ENCODE measurements at regions not wholly inside any gene's neighbourhood (a gene's known extent, or its start where the extent isn't known, plus 50 kb on each side); places are given as distances from the start of the nearest gene placed in this dataset.
A peak's percentile ranks its signal among the peaks of the same experiment; 100 is the strongest.

- TF ChIP-seq ZNF703 (CRISPR knock-in tag; IDR thresholded peaks at IDR 0.05; ENCODE audit: borderline replicate concordance) (peak; percentile 23; the same call in 1 of the 2 replicates), MED1 (CRISPR knock-in tag; IDR thresholded peaks at IDR 0.05) (peak; percentile 98), NFKBIZ (CRISPR knock-in tag; IDR thresholded peaks at IDR 0.05) (0 out of 2 replicates have a peak, but pooled peaks have one; percentile 66), ZNF335 (CRISPR knock-in tag; IDR thresholded peaks at IDR 0.05) (peak; percentile 74; the same call in 1 of the 2 replicates), CBFB (CRISPR knock-in tag; IDR thresholded peaks at IDR 0.05) (peak; percentile 73; the same call in 1 of the 2 replicates), ATF1 (CRISPR knock-in tag; IDR thresholded peaks at IDR 0.05) (peak; percentile 80), GATA4 (IDR thresholded peaks at IDR 0.05; ENCODE audit: borderline replicate concordance, low read depth) (peak; percentile 92), MIER2 (CRISPR knock-in tag; IDR thresholded peaks at IDR 0.05) (peak; percentile 77; the same call in 1 of the 2 replicates), ZNF619 (CRISPR knock-in tag; IDR thresholded peaks at IDR 0.05) (0 out of 2 replicates have a peak, but pooled peaks have one; percentile 43), SNAPC4 (CRISPR knock-in tag; IDR thresholded peaks at IDR 0.05) (0 out of 2 replicates have a peak, but pooled peaks have one; percentile 61), THAP7 (CRISPR knock-in tag; IDR thresholded peaks at IDR 0.05) (0 out of 2 replicates have a peak, but pooled peaks have one; percentile 16), ZNF773 (CRISPR knock-in tag; IDR thresholded peaks at IDR 0.05; ENCODE audit: borderline replicate concordance) (0 out of 2 replicates have a peak, but pooled peaks have one; percentile 55), ZNF281 (CRISPR knock-in tag; IDR thresholded peaks at IDR 0.05; ENCODE audit: borderline replicate concordance) (peak; percentile 92)
- TF ChIP-seq, protein P1, sequence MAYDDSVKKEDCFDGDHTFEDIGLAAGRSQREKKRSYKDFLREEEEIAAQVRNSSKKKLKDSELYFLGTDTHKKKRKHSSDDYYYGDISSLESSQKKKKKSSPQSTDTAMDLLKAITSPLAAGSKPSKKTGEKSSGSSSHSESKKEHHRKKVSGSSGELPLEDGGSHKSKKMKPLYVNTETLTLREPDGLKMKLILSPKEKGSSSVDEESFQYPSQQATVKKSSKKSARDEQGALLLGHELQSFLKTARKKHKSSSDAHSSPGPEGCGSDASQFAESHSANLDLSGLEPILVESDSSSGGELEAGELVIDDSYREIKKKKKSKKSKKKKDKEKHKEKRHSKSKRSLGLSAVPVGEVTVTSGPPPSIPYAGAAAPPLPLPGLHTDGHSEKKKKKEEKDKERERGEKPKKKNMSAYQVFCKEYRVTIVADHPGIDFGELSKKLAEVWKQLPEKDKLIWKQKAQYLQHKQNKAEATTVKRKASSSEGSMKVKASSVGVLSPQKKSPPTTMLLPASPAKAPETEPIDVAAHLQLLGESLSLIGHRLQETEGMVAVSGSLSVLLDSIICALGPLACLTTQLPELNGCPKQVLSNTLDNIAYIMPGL (CRISPR knock-in tag; IDR thresholded peaks at IDR 0.05; ENCODE audit: borderline replicate concordance in 1 of 2, low read depth in 1 of 2) = peak; percentile 20 to 32; a peak in 1 of 4 replicates
- TF ChIP-seq, protein P2, sequence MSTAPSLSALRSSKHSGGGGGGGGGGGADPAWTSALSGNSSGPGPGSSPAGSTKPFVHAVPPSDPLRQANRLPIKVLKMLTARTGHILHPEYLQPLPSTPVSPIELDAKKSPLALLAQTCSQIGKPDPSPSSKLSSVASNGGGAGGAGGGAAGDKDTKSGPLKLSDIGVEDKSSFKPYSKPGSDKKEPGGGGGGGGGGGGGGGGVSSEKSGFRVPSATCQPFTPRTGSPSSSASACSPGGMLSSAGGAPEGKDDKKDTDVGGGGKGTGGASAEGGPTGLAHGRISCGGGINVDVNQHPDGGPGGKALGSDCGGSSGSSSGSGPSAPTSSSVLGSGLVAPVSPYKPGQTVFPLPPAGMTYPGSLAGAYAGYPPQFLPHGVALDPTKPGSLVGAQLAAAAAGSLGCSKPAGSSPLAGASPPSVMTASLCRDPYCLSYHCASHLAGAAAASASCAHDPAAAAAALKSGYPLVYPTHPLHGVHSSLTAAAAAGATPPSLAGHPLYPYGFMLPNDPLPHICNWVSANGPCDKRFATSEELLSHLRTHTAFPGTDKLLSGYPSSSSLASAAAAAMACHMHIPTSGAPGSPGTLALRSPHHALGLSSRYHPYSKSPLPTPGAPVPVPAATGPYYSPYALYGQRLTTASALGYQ (CRISPR knock-in tag; IDR thresholded peaks at IDR 0.05) = 0 out of 2 replicates have a peak, but pooled peaks have one; percentile 61
Measured at GRCh38 chr7:55698607-55699449, 126.5 kb upstream of the VOPP1 start (continued).
